Amniotic stem cell (primary cell): ENCODE measurements at regions not wholly inside any gene's neighbourhood (a gene's known extent, or its start where the extent isn't known, plus 50 kb on each side); places are given as distances from the start of the nearest gene placed in this dataset.
"Not testable (repeated sequence)": the region's sequence is repeated elsewhere in the genome, so short reads cannot be mapped to it uniquely, and the experiment has no call there.

Experiments used
- DNase-seq: peaks from one replicate; lab custom pipeline; 2025; lab: John Stamatoyannopoulos, UW

GRCh38 chr2:7094231-7094741 is 177.1 kb downstream of the RNF144A start:
- no peak for DNase-seq

- DNase-seq, result no peak
Observed at GRCh38 chr2:7096726-7097352, 179.6 kb downstream of the RNF144A start.

GRCh38 chr2:7097353-7097895 is 180.2 kb downstream of the RNF144A start:
- no peak for DNase-seq

GRCh38 chr2:7098816-7099215 is 181.6 kb downstream of the RNF144A start:
- no peak for DNase-seq

GRCh38 chr2:7099687-7100086 is 182.5 kb downstream of the RNF144A start:
- DNase-seq, result not testable (repeated sequence)

- no peak for DNase-seq
Observed at GRCh38 chr2:7102826-7103225, 185.6 kb downstream of the RNF144A start.

GRCh38 chr2:7108792-7109532 is 191.8 kb downstream of the RNF144A start:
- no peak for DNase-seq

GRCh38 chr2:7109533-7109885 is 192.3 kb downstream of the RNF144A start:
- DNase-seq, result no peak

- peak; percentile 9 for DNase-seq
Observed at GRCh38 chr2:7111626-7112025, 194.4 kb downstream of the RNF144A start.

GRCh38 chr2:7115364-7115763 is 198.2 kb downstream of the RNF144A start:
- no peak for DNase-seq

GRCh38 chr2:7115906-7116305 is 198.7 kb downstream of the RNF144A start:
- DNase-seq, result no peak

- DNase-seq, result no peak
Observed at GRCh38 chr2:7116511-7116910, 199.3 kb downstream of the RNF144A start.

- DNase-seq, result no peak
Observed at GRCh38 chr2:7117076-7117475, 199.9 kb downstream of the RNF144A start.

- DNase-seq, result no peak
Observed at GRCh38 chr2:7118606-7119131, 201.5 kb downstream of the RNF144A start.

GRCh38 chr2:7119132-7119835 is 202.1 kb downstream of the RNF144A start:
- peak; percentile 23 for DNase-seq

GRCh38 chr2:7121851-7122250 is 204.6 kb downstream of the RNF144A start:
- DNase-seq, result no peak

GRCh38 chr2:7127156-7127555 is 209.9 kb downstream of the RNF144A start:
- no peak for DNase-seq

- DNase-seq, result no peak
Observed at GRCh38 chr2:7127687-7128086, 210.5 kb downstream of the RNF144A start.

- DNase-seq, result no peak
Observed at GRCh38 chr2:7131261-7131660, 214.0 kb downstream of the RNF144A start.

GRCh38 chr2:7132753-7133152 is 215.5 kb downstream of the RNF144A start:
- DNase-seq, result no peak

- no peak for DNase-seq
Observed at GRCh38 chr2:7133521-7133920, 216.3 kb downstream of the RNF144A start.

- no peak for DNase-seq
Observed at GRCh38 chr2:7140306-7140705, 223.1 kb downstream of the RNF144A start.
